A673 (cell line): ENCODE measurements at regions not wholly inside any gene's neighbourhood (a gene's known extent, or its start where the extent isn't known, plus 50 kb on each side); places are given as distances from the start of the nearest gene placed in this dataset.

ENCODE experiments used
- EZH2 ChIP-seq: fragments of 200-600 bp; sonication (generic); IDR thresholded peaks from 2 replicates; pipeline ENCODE4 v1.6.1; 2017; ENCODE audit warnings: borderline replicate concordance, low read depth, mild to moderate bottlenecking, mixed read lengths, antibody characterized with exemption, low read length; ENCODE audit not compliant: poor library complexity, severe bottlenecking
- TF ChIP-seq, protein P1 (sequence below): fragments of 300-800, 200-600 bp; sonication (generic); conservative IDR thresholded peaks from 2 replicates; pipeline ENCODE4 v1.5.1; 2017; ENCODE audit warnings: low read depth, mild to moderate bottlenecking, antibody characterized with exemption, low read length, moderate library complexity, mixed read lengths

DNA sequence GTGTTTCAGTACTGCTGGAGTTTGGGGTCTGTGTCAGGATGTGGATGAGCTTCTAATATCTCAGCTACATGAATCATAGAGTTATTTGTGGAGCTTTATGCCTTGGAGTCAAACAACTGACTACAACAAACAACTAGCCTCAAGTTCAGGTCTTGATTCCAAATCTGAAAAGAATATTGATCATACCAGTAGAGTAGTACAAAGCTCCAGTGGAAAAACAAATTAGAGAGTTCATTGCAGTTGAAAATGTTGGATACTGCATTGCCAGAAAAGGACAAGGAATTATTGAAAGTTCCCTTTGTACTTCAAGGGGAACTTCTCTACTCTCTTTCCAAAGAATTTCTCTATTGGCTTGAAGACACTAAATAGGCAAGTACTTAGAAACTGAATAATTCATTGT lies 117.6 kb upstream of the CTTNBP2 start:
- TF ChIP-seq, protein P1, sequence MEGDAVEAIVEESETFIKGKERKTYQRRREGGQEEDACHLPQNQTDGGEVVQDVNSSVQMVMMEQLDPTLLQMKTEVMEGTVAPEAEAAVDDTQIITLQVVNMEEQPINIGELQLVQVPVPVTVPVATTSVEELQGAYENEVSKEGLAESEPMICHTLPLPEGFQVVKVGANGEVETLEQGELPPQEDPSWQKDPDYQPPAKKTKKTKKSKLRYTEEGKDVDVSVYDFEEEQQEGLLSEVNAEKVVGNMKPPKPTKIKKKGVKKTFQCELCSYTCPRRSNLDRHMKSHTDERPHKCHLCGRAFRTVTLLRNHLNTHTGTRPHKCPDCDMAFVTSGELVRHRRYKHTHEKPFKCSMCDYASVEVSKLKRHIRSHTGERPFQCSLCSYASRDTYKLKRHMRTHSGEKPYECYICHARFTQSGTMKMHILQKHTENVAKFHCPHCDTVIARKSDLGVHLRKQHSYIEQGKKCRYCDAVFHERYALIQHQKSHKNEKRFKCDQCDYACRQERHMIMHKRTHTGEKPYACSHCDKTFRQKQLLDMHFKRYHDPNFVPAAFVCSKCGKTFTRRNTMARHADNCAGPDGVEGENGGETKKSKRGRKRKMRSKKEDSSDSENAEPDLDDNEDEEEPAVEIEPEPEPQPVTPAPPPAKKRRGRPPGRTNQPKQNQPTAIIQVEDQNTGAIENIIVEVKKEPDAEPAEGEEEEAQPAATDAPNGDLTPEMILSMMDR, result no peak
- no peak for TF ChIP-seq EZH2
